ENCODE measurements at regions not wholly inside any gene's neighbourhood (a gene's known extent, or its start where the extent isn't known, plus 50 kb on each side); places are given as distances from the start of the nearest gene placed in this dataset.
A peak's percentile ranks its signal among the peaks of the same experiment; 100 is the strongest.

DNA sequence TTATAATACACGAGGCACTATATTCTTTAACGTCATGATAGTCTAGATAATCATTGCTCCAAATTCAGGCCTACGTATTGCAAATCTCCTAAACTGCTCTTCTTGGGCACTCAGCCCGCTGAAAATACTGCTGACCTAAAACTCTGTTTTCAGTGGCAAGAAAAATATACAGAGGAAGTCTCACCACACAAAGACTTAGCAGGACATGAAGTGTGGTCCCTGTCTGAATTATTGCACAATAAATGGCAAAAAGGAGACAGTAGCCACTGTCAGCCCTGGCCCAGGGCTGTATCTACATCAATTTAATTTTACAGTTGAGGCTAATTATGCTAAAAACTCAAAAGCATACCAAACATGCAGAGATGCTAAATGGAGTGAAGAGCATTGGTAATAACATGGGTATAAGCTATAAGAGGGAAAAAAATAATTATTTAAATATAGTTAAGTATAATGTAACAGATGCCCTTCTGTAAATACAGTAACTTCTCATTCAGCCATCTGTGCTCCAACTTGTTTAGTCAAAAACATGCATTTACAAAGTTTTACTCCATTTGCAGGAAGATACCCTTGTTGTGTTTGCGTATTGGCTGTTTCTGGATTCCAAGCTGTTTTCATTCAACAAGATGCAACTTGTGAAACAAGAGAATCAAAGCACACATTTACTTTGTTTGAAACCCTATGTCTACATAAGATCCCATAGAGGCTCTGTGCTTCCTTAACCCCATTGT is 800.0 kb upstream of the LUZP2 start:
- no peak for ATAC-seq
- TF ChIP-seq ZNF8 (CRISPR knock-in tag; IDR thresholded peaks at IDR 0.05) (no peak), ZFP30 (CRISPR knock-in tag; IDR thresholded peaks at IDR 0.05) (no peak), CSRNP3 (CRISPR knock-in tag; IDR thresholded peaks at IDR 0.05) (no peak), PATZ1 (CRISPR knock-in tag; IDR thresholded peaks at IDR 0.05; ENCODE audit: borderline replicate concordance) (no peak), TCF4 (CRISPR knock-in tag; IDR thresholded peaks at IDR 0.05; ENCODE audit: borderline replicate concordance) (no peak), CSDC2 (CRISPR knock-in tag; IDR thresholded peaks at IDR 0.05) (no peak), ARNTL (CRISPR knock-in tag; IDR thresholded peaks at IDR 0.05; ENCODE audit: borderline replicate concordance, low read depth) (no peak), ZNF565 (CRISPR knock-in tag; conservative IDR thresholded peaks at IDR 0.05; ENCODE audit: low read depth) (no peak), TOX (CRISPR knock-in tag; IDR thresholded peaks at IDR 0.05; ENCODE audit: borderline replicate concordance) (no peak), ZC3H10 (CRISPR knock-in tag; IDR thresholded peaks at IDR 0.05) (no peak), GLIS3 (CRISPR knock-in tag; IDR thresholded peaks at IDR 0.05) (no peak), OSR1 (CRISPR knock-in tag; IDR thresholded peaks at IDR 0.05) (no peak), ZNF70 (CRISPR knock-in tag; IDR thresholded peaks at IDR 0.05) (no peak), POU6F1 (CRISPR knock-in tag; IDR thresholded peaks at IDR 0.05; ENCODE audit: borderline replicate concordance, low read depth) (no peak), ISL1 (CRISPR knock-in tag; IDR thresholded peaks at IDR 0.05) (no peak)
- TF ChIP-seq, protein P1, sequence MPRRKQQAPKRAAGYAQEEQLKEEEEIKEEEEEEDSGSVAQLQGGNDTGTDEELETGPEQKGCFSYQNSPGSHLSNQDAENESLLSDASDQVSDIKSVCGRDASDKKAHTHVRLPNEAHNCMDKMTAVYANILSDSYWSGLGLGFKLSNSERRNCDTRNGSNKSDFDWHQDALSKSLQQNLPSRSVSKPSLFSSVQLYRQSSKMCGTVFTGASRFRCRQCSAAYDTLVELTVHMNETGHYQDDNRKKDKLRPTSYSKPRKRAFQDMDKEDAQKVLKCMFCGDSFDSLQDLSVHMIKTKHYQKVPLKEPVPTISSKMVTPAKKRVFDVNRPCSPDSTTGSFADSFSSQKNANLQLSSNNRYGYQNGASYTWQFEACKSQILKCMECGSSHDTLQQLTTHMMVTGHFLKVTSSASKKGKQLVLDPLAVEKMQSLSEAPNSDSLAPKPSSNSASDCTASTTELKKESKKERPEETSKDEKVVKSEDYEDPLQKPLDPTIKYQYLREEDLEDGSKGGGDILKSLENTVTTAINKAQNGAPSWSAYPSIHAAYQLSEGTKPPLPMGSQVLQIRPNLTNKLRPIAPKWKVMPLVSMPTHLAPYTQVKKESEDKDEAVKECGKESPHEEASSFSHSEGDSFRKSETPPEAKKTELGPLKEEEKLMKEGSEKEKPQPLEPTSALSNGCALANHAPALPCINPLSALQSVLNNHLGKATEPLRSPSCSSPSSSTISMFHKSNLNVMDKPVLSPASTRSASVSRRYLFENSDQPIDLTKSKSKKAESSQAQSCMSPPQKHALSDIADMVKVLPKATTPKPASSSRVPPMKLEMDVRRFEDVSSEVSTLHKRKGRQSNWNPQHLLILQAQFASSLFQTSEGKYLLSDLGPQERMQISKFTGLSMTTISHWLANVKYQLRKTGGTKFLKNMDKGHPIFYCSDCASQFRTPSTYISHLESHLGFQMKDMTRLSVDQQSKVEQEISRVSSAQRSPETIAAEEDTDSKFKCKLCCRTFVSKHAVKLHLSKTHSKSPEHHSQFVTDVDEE (CRISPR knock-in tag; IDR thresholded peaks at IDR 0.05) = no peak

- TF ChIP-seq ZC3H10 (CRISPR knock-in tag; IDR thresholded peaks at IDR 0.05) (0 out of 2 replicates have a peak, but pooled peaks have one; percentile 5), ZFP30 (CRISPR knock-in tag; IDR thresholded peaks at IDR 0.05) (no peak), BACH2 (CRISPR knock-in tag; IDR thresholded peaks at IDR 0.05; ENCODE audit: borderline replicate concordance) (no peak), POU6F1 (CRISPR knock-in tag; IDR thresholded peaks at IDR 0.05; ENCODE audit: borderline replicate concordance, low read depth) (no peak), CSRNP3 (CRISPR knock-in tag; IDR thresholded peaks at IDR 0.05) (no peak), ZNF70 (CRISPR knock-in tag; IDR thresholded peaks at IDR 0.05) (0 out of 2 replicates have a peak, but pooled peaks have one; percentile 8), ZNF565 (CRISPR knock-in tag; conservative IDR thresholded peaks at IDR 0.05; ENCODE audit: low read depth) (no peak), ISL1 (CRISPR knock-in tag; IDR thresholded peaks at IDR 0.05) (peak; percentile 52), SNAI2 (CRISPR knock-in tag; IDR thresholded peaks at IDR 0.05) (no peak), TCF4 (CRISPR knock-in tag; IDR thresholded peaks at IDR 0.05; ENCODE audit: borderline replicate concordance) (peak; percentile 52; the same call in 1 of the 2 replicates), TOX (CRISPR knock-in tag; IDR thresholded peaks at IDR 0.05; ENCODE audit: borderline replicate concordance) (no peak), RARB (CRISPR knock-in tag; IDR thresholded peaks at IDR 0.05) (no peak)
- TF ChIP-seq, protein P1 (CRISPR knock-in tag; IDR thresholded peaks at IDR 0.05) = no peak
- TF ChIP-seq, protein P2, sequence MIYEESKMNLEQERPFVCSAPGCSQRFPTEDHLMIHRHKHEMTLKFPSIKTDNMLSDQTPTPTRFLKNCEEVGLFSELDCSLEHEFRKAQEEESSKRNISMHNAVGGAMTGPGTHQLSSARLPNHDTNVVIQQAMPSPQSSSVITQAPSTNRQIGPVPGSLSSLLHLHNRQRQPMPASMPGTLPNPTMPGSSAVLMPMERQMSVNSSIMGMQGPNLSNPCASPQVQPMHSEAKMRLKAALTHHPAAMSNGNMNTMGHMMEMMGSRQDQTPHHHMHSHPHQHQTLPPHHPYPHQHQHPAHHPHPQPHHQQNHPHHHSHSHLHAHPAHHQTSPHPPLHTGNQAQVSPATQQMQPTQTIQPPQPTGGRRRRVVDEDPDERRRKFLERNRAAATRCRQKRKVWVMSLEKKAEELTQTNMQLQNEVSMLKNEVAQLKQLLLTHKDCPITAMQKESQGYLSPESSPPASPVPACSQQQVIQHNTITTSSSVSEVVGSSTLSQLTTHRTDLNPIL (CRISPR knock-in tag; IDR thresholded peaks at IDR 0.05; ENCODE audit: low read depth) = no peak
- peak; percentile 47; the same call in 1 of the 3 replicates for ATAC-seq
Measured at GRCh38 chr11:23704183-23704582, 792.7 kb upstream of the LUZP2 start.
